Keratinocyte (primary cell): ENCODE measurements at regions not wholly inside any gene's neighbourhood (a gene's known extent, or its start where the extent isn't known, plus 50 kb on each side); places are given as distances from the start of the nearest gene placed in this dataset.

Experiments
- CTCF ChIP-seq, 3 experiments: IDR thresholded peaks in 1 of 3; conservative IDR thresholded peaks in 1 of 3; optimal IDR thresholded peaks in 1 of 3; 2 replicates in 2 of 3; 3 replicates in 1 of 3; pipeline versions ENCODE3 to v1.5.1; 2011; ENCODE audit warnings: low read length in 3 of 3, mild to moderate bottlenecking in 3 of 3, moderate library complexity in 2 of 3, control low read depth in 1 of 3, inconsistent platforms in 1 of 3; ENCODE audit not compliant: insufficient read depth in 2 of 3; ENCODE audit errors: extremely low read depth in 1 of 3
- EZH2 ChIP-seq: IDR thresholded peaks from one replicate; pipeline ENCODE4 v1.6.1; 2012; ENCODE audit warnings: inconsistent platforms, mild to moderate bottlenecking, low read length, moderate library complexity

GRCh38 chr2:16464641-16465040 is 201.0 kb downstream of the CYRIA start:
- no peak for TF ChIP-seq CTCF (optimal IDR thresholded peaks at IDR 0.05 in 1 of 3, IDR thresholded peaks at IDR 0.05 in 1 of 3, conservative IDR thresholded peaks at IDR 0.05 in 1 of 3; ENCODE audit: extremely low read depth in 1 of 3, insufficient read depth in 2 of 3, low read length in 3 of 3)
- no peak for TF ChIP-seq EZH2
